HG03460 (cell line): ENCODE measurements at regions not wholly inside any gene's neighbourhood (a gene's known extent, or its start where the extent isn't known, plus 50 kb on each side); places are given as distances from the start of the nearest gene placed in this dataset.

Experiments used
- ATAC-seq: cut with Tn5 transposase; IDR thresholded peaks from one replicate; pipeline ENCODE4 v1.9.1; 2021; ENCODE audit not compliant: unreplicated experiment

DNA sequence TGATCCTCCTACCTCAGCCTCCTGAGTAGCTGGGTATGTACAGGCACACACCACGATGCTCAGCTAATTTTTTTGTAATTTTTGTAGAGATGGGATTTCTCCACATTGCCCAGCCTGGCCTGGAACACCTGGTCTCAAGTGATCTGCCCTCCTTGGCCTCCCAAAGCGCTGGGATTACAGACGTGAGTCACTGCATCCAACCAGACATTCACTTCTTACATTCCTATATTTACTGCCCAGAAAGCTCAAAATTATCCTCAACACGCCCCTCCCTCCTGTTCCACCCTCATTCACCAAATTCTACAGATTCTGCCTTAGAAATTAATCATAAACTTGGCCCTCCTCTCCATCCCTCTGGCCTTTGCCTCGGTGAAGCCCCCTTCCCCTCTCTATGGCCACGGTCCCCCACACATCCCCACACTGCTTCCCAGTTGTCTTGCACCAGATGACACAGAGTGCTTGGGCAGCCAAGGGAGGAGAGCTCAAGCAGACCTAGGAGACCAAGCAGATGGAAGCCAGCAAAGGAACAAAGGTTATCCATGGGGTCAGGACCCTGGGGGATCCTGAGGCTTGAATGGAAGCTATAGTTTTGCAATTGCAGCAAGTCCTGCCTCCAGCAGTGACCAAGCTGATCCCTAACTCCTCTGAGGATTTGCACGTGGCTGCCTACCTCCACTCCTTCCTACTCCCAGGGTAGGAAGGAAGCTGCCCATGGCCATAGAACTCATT, 213.2 kb upstream of the FOXN3 start:
- no peak for ATAC-seq

GRCh38 chr14:89629383-89629782, 212.3 kb upstream of the FOXN3 start:
- no peak for ATAC-seq

DNA sequence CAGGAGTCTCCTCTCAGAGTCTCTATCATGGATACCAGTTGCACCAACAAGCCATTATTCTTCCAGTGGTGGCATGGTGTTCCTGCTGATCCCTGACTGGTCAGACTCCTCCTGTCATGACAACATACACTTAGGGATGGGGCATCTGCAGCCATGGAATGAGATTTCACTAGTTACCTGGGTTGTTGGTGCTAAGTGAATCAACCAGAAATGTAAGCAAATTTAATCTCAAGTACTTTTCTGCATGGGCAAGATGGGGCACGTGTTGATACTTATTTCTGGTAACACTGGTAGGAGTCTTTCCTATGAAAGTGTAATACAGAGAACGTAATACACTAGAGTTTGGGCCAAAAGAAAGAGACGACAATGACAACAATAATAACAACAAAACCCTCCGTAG, 211.5 kb upstream of the FOXN3 start:
- ATAC-seq, result no peak

DNA sequence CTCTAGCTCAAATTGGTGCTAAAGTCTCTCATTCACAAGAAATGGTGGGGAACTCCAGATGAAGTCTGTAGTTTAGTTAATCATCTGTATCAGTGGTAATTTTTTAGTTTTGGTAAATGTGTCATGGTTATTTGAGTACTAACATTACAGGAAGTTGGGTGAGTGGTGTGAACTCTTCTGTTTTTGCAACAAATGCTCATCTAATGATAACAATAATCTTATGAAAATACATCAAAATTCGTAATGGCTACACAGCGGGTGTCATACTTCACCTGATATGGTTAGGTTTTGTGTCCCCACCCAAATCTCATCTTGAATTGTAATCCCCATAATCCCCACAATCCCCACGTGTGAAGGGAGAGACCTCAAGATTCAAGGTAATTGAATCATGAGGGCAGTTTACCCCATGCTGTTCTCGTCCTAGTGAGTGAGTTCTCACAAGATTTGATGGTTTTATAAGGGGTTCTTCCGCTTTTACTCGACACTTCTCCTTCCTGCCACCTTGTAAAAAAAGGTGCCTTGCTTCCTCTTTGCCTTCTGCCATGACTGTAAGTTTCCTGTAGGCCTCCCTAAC, 209.3 kb upstream of the FOXN3 start:
- peak; percentile 46 for ATAC-seq

DNA sequence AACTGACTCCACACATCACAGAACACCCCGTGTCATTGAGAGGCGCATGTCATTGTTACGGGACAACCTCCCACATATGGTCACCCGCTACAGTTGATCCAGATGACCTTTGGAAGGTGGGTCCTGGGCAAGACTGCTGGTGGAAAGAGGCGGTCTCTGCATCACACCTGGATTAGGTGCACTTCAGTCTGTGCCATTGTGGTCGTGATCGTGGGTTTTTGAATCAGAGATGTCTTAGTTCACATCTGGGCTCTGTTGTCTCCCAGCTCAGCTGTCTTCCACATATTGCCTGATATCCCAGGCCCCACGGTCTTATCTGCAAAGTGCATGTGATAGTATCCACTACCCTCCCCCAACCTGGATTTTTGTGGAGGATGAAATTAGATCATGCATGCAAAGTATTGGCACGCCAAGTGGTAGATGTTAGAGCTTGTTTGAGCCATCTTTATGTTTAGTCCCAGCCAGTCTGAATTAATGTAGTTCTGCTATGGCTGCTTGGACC, 208.7 kb upstream of the FOXN3 start:
- ATAC-seq, result no peak

DNA sequence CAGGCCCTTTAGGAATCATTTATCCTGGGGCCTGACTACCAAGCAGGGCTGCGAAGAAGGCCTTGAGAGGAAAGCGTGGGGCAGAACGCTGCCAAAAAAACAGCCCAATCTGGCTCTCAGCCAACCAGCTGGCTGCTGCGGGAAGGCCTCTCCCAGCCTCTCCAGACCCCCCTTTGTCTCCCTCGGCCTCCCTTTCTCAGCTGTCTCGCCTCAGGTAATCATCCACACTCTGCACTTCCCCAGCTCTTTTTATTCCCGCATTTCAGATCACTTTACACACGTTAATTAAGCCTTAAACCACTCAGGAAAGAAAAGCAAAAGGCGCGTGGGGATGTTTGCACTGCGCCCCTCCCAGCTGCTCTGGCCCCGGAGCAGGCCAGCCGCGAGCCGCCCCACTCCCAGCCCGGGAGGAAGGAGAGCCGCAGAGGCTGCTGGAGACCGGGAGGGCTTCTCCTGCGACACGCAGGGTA, 208.2 kb upstream of the FOXN3 start:
- no peak for ATAC-seq

GRCh38 chr14:89624500-89625156, 207.6 kb upstream of the FOXN3 start:
- ATAC-seq, result no peak

- ATAC-seq, result no peak
Measured at GRCh38 chr14:89621791-89622638, 205.0 kb upstream of the FOXN3 start.

DNA sequence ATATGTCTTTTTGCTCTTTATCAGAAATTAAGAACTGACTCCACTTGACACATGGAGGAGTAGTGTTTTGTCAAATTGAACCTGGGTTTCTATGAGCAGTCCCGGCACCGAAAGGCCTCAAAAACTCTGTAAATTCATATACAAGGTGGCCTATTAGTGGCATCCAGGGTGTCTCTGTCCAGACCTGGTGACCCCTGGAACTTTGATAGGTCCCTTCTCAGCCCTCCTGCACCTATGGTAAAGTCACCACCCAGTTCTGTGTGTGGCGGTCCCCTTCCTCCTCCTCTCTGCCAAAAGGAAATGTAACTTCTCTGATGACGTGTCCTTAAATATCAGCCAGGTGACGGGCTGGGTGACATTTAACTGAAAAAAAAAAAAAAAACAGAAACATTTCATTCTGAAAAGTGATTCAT, 204.0 kb upstream of the FOXN3 start:
- ATAC-seq, result no peak

GRCh38 chr14:89620436-89620835, 203.4 kb upstream of the FOXN3 start:
- ATAC-seq, result no peak

DNA sequence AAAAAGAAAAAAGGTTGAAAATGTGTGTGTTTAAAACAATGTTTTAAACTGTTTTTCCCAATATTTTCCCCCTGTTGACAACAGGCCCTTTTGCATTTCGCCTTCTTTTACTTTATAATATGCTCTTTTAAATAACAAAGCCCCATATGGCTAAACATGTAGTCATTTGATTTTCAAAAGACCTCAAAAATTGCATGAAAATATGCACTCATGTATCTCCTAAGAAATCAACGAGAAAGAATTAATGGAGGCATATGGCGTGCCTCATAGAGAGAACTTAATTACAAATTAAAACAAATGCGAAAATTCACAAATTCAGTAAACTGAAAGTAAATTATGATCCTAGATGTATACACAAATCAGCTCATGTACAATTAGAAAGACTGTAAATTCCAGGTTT, 202.6 kb upstream of the FOXN3 start:
- ATAC-seq, result no peak

DNA sequence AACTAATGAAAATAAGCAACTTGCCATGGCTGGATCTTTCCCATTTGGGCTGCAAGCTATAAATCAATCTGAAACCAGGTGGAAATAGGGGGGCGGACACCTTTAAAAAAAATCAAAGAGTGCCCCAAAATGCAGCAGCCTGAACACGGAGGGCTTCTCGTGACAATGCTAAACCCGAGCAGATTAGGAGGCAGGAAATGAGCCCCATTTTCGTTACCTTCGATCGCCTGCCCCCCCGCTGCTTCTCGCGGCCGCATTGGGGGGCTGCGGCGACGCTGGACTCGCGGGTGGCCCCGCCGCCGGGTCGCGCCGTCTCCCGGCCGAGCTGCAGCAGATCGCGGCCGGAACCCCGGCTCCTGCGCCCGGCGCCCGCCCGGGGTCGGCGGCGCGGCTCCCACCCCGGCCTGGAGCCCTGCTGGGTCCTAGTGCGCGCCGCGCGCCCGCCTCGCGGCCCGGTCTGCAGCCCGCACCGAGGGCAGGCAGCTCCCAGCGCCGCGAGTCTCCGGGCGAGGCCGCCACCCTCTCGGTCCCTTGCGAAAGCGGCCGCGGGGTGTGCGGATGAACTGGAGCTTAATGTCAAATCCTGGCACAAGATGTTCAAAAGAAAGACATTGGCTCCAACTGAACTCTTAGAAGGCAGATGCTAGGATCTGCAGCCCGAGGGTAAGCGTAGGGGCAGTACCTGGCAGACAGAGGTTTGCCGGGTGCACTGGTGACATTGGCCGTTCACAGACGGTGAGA, 201.9 kb upstream of the FOXN3 start:
- ATAC-seq, result peak; percentile 61

GRCh38 chr14:89618330-89618708, 201.3 kb upstream of the FOXN3 start:
- no peak for ATAC-seq

DNA sequence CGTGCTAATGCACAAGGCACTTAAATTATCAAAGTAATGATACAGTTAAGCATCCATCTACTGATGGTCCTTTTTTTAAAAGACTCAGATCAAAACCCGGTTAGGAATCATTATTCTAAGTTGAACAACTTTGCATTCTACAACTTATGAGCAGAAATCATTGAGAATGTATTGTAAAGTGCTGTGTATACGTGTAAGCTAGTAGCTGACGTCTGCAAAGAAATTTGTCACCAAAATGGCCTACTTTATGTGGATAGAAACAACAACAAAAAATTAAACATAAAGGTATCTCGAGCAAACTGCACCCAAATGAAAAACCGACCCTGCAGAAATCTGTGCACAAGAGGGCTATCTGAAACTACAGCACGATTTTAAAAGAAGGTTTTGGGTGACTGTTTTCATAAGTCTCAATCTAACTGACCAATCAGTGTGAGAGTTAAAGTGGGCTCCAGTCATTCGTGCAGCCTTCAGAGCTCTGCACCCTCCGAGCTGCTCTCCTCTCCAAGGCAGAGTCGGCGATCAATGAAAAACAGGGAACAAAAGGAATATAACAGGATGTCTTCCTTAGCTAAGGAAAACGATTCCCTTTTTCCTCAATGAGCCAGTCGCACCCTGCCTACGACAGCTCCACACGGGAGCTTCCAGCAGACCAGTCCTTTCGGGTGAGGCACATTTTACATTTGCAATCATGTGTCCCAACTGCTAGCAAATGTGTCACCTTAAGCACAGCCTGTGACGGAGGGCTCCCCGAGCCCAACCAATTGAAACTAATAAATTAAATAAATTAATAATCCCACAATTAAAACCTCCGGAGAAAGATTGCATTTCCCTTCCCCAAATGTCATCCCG, 200.7 kb upstream of the FOXN3 start:
- ATAC-seq, result no peak

DNA sequence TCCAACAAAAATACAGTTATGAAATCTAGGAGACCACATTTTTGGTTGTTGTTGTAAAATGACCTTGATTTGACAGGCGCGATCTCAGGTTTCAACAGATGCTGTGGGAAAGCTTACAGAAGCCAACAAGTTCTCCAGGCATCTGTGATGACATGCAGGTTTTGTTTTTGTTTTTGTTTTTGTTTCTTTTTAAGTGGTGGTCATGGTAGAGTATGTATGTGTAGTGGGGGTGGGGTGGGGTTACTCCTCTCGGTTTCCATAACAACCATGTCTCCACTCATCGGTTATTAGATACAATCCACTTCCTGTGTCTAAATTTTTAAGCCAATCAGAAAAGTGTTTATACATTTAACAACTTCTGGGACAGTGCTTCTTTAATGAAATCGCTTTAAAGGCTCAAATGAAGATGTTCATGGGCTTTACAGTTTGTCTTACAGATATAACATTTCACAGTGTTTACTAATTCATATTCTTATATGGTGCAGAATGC, 199.9 kb upstream of the FOXN3 start:
- ATAC-seq, result peak; percentile 27

DNA sequence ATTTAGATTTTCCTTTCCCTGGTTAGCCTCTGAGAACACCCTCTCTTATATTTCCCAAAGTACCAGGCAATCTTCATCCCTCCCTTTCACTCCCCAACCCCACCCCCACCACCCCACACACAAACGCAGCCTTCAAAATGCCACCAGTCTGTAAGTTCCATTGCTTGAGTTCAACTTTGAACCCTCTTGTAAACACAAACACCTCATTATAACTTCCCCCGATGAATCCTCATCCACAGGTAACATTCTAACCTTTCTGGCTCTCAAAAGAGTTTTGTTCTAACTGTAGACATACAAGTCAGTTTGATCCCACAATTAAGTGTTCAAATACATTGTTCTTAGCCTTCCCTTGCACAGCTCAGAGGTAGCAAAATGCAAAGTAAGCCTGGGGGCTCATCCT, 199.4 kb upstream of the FOXN3 start:
- ATAC-seq, result no peak

DNA sequence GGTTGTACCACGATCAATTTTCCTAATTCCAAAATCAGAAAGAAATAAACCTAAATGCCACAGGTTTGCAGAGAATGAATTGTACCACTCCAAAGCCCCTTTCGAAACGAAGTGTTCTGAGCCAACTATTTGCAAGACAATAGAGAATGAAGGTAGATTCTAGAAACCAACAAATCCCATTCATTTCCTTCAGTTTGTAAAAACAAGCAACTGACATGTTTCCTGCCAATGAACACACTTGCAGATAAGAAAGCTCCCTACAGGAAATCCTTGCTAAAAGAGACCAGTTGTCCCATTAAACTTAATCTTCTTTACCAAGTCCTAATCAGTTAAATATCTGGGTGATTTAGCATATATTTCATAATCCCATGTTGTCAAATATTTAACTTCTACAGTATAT, 198.4 kb upstream of the FOXN3 start:
- no peak for ATAC-seq

GRCh38 chr14:89614009-89614691, 197.1 kb upstream of the FOXN3 start:
- no peak for ATAC-seq
